ENCODE measurements at regions not wholly inside any gene's neighbourhood (a gene's known extent, or its start where the extent isn't known, plus 50 kb on each side); places are given as distances from the start of the nearest gene placed in this dataset.

GRCh38 chr4:106601519-106601918, 232.9 kb upstream of the GIMD1 start:
- intact Hi-C loops (cut with micrococcal nuclease; ENCODE audit: unreplicated experiment) (no loop called here), in situ Hi-C loops (cut with MboI) (no loop called here)
- ChIA-PET POLR2A (no interaction called here), CTCF (interaction anchor here (0.7 kb wide), 1 partner anchor 12 kb away, joined by 3 read pairs; no protein-coding TSS in a partner anchor), RAD21 (ENCODE audit: unreplicated experiment) (no interaction called here), SMC1A (ENCODE audit: uncharacterized antibody, unreplicated experiment) (interaction anchor here (1.1 kb wide), 1 partner anchor 14 kb away, joined by 3 read pairs; no protein-coding TSS in a partner anchor)
- H3K4me1 ChIP-seq (ENCODE audit: control insufficient read depth, insufficient read depth, low read length), result no peaks in the 10 kb centered on the region
- no peak overlapping the region for H3K27ac ChIP-seq (ENCODE audit: control insufficient read depth, insufficient read depth)
- no peak overlapping the region for H2AFZ ChIP-seq (ENCODE audit: control insufficient read depth, low read depth, low read length)
- H3K27me3 ChIP-seq (replicated peaks in 1 of 2; ENCODE audit: control insufficient read depth in 2 of 2, insufficient read depth in 2 of 2, low read length in 1 of 2), result no peaks in the 10 kb centered on the region
- WGBS (ENCODE audit: insufficient coverage, insufficient replicate concordance, low lambda C conversion rate, missing lambda C conversion rate), result 0% methylated on average over 1 of the region's 1 CpG
- ATAC-seq (no peak), FAIRE-seq (no peak), DNase-seq (ENCODE audit: low read depth, low spot score) (no peak)
- H3K36me3 ChIP-seq (ENCODE audit: control insufficient read depth in 2 of 2, insufficient read depth in 2 of 2, low read length in 1 of 2), result no peaks in the 10 kb centered on the region
- no peaks in the 10 kb centered on the region for H3K9me3 ChIP-seq (replicated peaks; ENCODE audit: control insufficient read depth, insufficient read depth, low read length)
- no TSS peak for BruUV-seq (replicated peaks)
- H3K4me3 ChIP-seq, result no peak overlapping the region
- H3K79me2 ChIP-seq (ENCODE audit: control insufficient read depth, insufficient read depth, low read length), result no peaks in the 10 kb centered on the region
- no peak overlapping the region for H3K9ac ChIP-seq (ENCODE audit: control insufficient read depth, insufficient read depth, low read length)
- no peak overlapping the region for H3K4me2 ChIP-seq (ENCODE audit: control insufficient read depth, insufficient read depth)
- TF ChIP-seq MTA3 (IDR thresholded peaks at IDR 0.05; ENCODE audit: borderline replicate concordance, low read length), result no peak
- no peak for TF ChIP-seq POLR2A (IDR thresholded peaks at IDR 0.05; ENCODE audit: low read depth, low read length)
- no peak for TF ChIP-seq EGR1 (IDR thresholded peaks at IDR 0.05; ENCODE audit: borderline replicate concordance in 1 of 2, low read depth in 2 of 2, low read length in 2 of 2)
- TF ChIP-seq MEF2A (IDR thresholded peaks at IDR 0.05; ENCODE audit: insufficient read depth, low read depth, low read length), result no peak
- no peaks in the 10 kb centered on the region for H4K20me1 ChIP-seq (ENCODE audit: control insufficient read depth, insufficient read depth)

DNA sequence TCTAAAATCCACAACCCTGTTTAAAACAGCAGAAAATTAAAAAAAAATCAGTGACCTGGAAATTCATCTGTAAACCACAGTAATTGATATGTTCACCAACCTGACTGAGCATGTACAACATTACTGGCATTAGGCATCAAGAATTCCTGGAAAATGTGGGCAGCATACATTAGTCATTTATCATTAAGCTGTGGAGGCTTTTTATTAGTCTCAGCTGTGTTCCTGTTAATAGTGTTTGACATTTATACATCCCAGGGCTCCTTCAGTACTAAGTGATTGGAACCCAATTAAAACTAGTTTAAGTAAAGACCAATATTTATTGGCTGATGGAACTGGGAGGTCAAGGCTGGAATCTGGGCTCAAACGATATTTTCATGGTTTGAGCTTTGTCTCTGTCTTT, 227.3 kb upstream of the GIMD1 start:
- no peak for TF ChIP-seq TCF7 (IDR thresholded peaks at IDR 0.05; ENCODE audit: borderline replicate concordance)
- TF ChIP-seq ESRRA (IDR thresholded peaks at IDR 0.05; ENCODE audit: low read length), result no peak
- Histone ChIP-seq H2AFZ (ENCODE audit: control insufficient read depth, low read depth, low read length) (no peak overlapping the region), H3K79me2 (ENCODE audit: control insufficient read depth, insufficient read depth, low read length) (no peaks in the 10 kb centered on the region), H3K9me3 (replicated peaks; ENCODE audit: control insufficient read depth, insufficient read depth, low read length) (no peaks in the 10 kb centered on the region), H4K20me1 (ENCODE audit: control insufficient read depth, insufficient read depth) (no peaks in the 10 kb centered on the region), H3K36me3 (ENCODE audit: control insufficient read depth in 2 of 2, insufficient read depth in 2 of 2, low read length in 1 of 2) (no peaks in the 10 kb centered on the region), H3K4me2 (ENCODE audit: control insufficient read depth, insufficient read depth) (no peak overlapping the region), H3K4me3 (no peak overlapping the region), H3K4me1 (ENCODE audit: control insufficient read depth, insufficient read depth, low read length) (no peaks in the 10 kb centered on the region), H3K27me3 (replicated peaks in 1 of 2; ENCODE audit: control insufficient read depth in 2 of 2, insufficient read depth in 2 of 2, low read length in 1 of 2) (no peaks in the 10 kb centered on the region), H3K27ac (ENCODE audit: control insufficient read depth, insufficient read depth) (no peak overlapping the region), H3K9ac (ENCODE audit: control insufficient read depth, insufficient read depth, low read length) (no peak overlapping the region)
- POLR2A ChIA-PET, result no interaction called here
- RAD21 ChIA-PET (ENCODE audit: unreplicated experiment), result no interaction called here
- CTCF ChIA-PET, result no interaction called here
- FAIRE-seq (no peak), ATAC-seq (no peak), DNase-seq (ENCODE audit: low read depth, low spot score) (no peak)
- in situ Hi-C loops (cut with MboI), result no loop called here
- 0% methylated on average over 1 of the region's 1 CpG for WGBS (ENCODE audit: insufficient coverage, insufficient replicate concordance, low lambda C conversion rate, missing lambda C conversion rate)
- SMC1A ChIA-PET (ENCODE audit: uncharacterized antibody, unreplicated experiment), result no interaction called here
- BruUV-seq (replicated peaks), result no TSS peak
- intact Hi-C loops (cut with micrococcal nuclease; ENCODE audit: unreplicated experiment), result no loop called here
